ENCODE measurements at regions not wholly inside any gene's neighbourhood (a gene's known extent, or its start where the extent isn't known, plus 50 kb on each side); places are given as distances from the start of the nearest gene placed in this dataset.

GRCh38 chr7:84482476-84482875 lies 287.9 kb upstream of the SEMA3A start:
- Histone ChIP-seq H3K4me1 (ENCODE audit: low read depth) (peaks cover 6% of the 10 kb centered on the region), H3K9me3 (ENCODE audit: low read depth) (no peaks in the 10 kb centered on the region), H3K4me3 (no peak overlapping the region), H3K27ac (no peak overlapping the region), H3K36me3 (no peaks in the 10 kb centered on the region), H3K27me3 (no peaks in the 10 kb centered on the region)
- TF ChIP-seq CTCF (IDR thresholded peaks at IDR 0.05; ENCODE audit: low read depth, low read length) = no peak
- DNase-seq (ENCODE audit: low read depth in 1 of 2, low spot score in 1 of 2) = no peak

- no peaks in the 10 kb centered on the region for H3K27me3 ChIP-seq
- no peak overlapping the region for H3K27ac ChIP-seq
- H3K9me3 ChIP-seq (ENCODE audit: low read depth) = no peaks in the 10 kb centered on the region
- H3K36me3 ChIP-seq = no peaks in the 10 kb centered on the region
- H3K4me3 ChIP-seq = no peak overlapping the region
- DNase-seq (ENCODE audit: low read depth in 1 of 2, low spot score in 1 of 2) = no peak
- TF ChIP-seq CTCF (IDR thresholded peaks at IDR 0.05; ENCODE audit: low read depth, low read length) = no peak
- H3K4me1 ChIP-seq (ENCODE audit: low read depth) = peaks cover 6% of the 10 kb centered on the region
Observed at GRCh38 chr7:84479059-84479458, 284.5 kb upstream of the SEMA3A start.

DNA sequence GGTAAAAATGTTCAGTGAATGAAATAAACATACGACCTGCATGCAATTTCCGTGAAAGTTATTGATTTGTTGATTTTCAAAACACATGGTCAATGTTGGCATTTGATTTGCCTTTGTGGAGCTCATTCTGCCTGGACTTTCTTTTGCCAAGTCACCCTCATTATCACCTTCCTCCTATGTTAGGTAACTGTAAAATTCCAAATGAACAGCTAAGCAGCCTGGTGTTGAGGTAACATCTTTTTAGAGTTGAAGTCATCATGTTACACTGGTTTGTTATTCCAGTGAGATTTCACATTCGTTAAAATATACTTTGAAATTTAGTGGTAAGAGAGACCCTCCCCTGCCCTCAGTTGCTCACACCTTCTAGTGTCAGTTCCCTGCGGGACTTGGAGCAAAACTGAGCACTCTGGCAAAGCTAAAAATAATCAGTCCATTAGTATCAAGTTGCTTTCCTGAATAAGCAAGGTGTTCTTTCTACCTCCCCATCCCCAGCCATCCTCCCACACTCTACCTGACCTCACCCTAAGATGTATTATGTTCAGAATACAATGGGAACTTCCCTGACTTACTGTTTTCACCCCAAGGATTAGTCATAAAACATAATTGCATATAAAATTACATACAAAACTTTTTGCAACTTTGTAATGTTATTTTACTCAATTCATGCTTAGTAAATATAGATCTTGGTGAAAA lies 283.3 kb upstream of the SEMA3A start:
- Histone ChIP-seq H3K27ac (no peak overlapping the region), H3K4me3 (no peak overlapping the region), H3K36me3 (no peaks in the 10 kb centered on the region), H3K9me3 (ENCODE audit: low read depth) (no peaks in the 10 kb centered on the region), H3K4me1 (ENCODE audit: low read depth) (peaks cover 6% of the 10 kb centered on the region), H3K27me3 (no peaks in the 10 kb centered on the region)
- no peak for DNase-seq (ENCODE audit: low read depth in 1 of 2, low spot score in 1 of 2)
- TF ChIP-seq CTCF (IDR thresholded peaks at IDR 0.05; ENCODE audit: low read depth, low read length) = no peak

DNA sequence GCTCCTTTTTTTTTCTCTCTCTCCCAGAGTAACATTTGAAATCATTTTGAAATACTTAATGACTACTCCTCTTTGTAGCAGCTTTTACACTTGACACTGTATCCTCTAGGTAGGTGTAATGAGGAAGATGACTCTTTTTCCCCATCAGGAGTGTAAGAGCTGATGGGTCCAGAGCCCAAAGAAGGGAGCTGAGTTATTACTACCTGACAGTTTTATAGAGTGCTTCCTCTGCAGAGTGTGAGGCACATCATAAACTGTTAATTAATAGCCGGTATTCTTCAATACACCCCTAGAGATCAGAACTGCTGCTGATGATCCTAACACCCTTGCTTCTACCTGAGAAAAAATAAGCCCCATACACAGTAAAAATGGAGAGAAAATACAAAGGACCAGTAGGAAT lies 279.8 kb upstream of the SEMA3A start:
- Histone ChIP-seq H3K4me1 (ENCODE audit: low read depth) (peaks cover 6% of the 10 kb centered on the region), H3K27ac (no peak overlapping the region), H3K9me3 (ENCODE audit: low read depth) (no peaks in the 10 kb centered on the region), H3K4me3 (no peak overlapping the region), H3K36me3 (no peaks in the 10 kb centered on the region), H3K27me3 (no peaks in the 10 kb centered on the region)
- no peak for DNase-seq (ENCODE audit: low read depth in 1 of 2, low spot score in 1 of 2)
- TF ChIP-seq CTCF (IDR thresholded peaks at IDR 0.05; ENCODE audit: low read depth, low read length) = no peak

- Histone ChIP-seq H3K36me3 (no peaks in the 10 kb centered on the region), H3K27me3 (no peaks in the 10 kb centered on the region), H3K9me3 (ENCODE audit: low read depth) (no peaks in the 10 kb centered on the region), H3K27ac (no peak overlapping the region), H3K4me3 (no peak overlapping the region), H3K4me1 (ENCODE audit: low read depth) (no peaks in the 10 kb centered on the region)
- TF ChIP-seq CTCF (IDR thresholded peaks at IDR 0.05; ENCODE audit: low read depth, low read length) = no peak
- DNase-seq (ENCODE audit: low read depth in 1 of 2, low spot score in 1 of 2) = no peak
Observed at GRCh38 chr7:84471576-84471975, 277.0 kb upstream of the SEMA3A start.
